SW 1271 (cell line): ENCODE measurements at regions not wholly inside any gene's neighbourhood (a gene's known extent, or its start where the extent isn't known, plus 50 kb on each side); places are given as distances from the start of the nearest gene placed in this dataset.

Source experiments
- DNase-seq, 2 experiments: peaks; one replicate each; lab custom pipeline; 2025; lab: John Stamatoyannopoulos, UW

DNA sequence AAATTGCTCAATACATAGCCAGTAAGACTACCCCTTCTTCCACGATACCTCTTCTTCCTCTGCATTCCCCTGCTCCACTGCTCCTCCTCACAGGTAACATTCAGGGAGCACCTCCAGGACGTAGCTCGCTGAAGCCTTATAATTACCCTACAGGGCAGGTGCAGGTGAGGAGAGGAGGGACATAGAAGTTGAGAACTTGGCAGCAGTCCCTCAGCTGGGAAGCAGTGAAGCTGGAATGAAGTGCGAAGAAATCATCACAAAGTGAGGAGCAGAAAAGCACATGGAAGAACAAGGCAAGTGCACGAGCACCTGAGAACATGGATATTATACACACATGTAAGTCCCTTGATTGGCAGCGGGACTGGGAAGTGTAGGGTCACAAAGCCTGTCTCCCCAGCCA lies 118.2 kb downstream of the HSD17B3 start:
- no peak for DNase-seq

DNA sequence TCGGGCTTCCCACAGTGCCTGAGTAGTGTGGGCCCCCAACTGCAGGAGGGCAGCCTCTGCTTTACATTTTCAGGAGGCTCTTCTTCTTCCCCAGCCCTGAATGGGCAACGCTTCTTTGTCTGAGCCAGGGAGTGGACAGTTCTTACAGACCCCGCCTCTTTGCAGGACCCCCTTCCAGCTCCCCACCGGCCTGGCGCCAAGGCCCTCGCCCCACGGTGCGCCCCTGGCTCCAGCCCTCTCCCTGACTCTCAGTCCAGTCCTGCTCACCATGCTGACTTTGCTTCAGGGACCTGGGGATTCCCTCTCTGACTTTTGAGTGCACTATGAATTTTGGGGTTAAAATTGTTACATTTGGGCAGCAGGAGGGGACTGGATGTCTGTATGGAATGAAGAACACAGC lies 123.8 kb downstream of the HSD17B3 start:
- DNase-seq, result no peak

DNA sequence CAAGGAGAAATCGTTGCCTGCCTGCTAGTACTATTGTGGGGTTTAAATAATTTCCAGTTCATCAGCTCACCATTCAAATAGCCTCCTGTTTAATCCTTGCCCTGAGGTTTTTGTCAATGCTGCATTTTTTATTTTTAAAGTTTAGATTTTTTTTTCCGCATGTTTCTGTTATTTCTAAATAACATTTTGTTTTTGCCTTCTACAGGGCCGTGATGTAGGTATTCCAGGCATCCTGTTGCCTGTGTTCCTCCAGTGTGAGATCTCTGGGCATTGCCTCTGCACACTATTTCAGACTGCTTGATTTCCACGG lies 124.3 kb downstream of the HSD17B3 start:
- DNase-seq, result no peak

DNA sequence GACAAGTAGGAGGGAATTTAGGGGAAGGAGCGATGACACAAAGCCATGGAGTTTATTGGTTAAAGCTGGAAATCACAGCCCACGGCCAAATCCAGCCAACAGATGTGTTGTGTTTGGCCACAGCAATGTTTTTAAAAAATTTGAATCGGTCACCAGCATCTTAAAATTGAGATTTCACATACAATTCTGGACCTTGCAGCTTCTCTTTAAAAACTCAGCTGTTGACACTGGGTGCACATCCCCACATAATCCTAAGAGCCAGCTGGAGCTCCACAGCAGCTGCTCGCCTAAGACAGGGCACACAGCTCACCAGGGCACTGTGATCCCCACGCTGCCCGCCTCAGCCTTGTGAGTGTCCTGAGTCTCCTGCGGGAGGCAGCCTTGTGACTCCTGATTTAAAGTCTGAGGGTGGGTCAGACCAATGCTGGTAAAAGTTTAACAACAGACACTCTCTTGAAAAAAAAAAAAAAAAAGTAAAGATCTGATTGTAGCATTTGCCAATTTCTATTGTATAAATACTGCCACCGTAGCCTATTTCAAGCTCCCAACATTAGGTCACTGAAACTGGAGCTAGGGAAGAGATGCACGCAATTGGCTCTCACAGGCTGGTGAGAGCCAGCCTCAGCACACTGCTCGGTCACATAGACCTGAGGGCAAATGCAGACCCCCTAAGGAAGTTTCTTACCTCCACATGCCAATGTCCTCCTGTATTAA lies 124.8 kb downstream of the HSD17B3 start:
- DNase-seq, result no peak

DNA sequence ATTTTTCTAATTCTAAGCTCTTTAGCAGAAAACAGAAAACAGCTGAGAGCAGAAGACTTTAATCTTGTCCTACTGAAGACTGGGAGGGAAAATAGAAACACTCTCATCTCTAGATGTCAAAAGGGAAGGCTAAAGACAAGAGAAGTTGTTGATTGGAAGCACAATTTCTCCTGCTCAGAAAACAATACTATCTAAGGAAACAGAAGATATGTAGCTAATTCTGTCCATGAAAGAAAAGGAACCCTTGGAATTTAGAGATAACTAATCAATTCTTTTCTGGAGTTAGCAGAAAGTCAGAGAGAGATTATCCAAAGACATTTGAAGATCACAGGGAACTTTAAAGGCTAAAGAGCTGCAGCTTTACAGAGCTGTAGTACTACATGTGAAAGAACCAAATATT lies 126.2 kb downstream of the HSD17B3 start:
- no peak for DNase-seq

DNA sequence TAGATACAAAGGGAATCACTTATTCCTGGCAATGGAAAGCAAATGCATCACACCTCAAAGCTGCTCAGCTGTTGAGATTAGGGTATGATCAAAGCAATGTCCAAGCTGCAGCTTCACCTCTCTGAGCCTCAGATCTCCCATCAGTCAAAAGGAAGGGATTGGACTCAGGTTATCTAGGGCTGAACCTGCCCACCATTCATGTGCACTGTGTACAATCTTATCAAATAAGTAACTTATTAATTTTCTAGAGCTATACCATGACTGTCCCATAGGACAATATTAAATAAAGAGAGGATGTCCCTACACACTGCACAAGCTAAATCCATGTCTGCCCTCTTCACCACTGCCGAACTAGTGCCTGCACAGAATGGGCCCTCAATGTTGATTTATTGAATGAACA lies 127.0 kb downstream of the HSD17B3 start:
- DNase-seq, result no peak

DNA sequence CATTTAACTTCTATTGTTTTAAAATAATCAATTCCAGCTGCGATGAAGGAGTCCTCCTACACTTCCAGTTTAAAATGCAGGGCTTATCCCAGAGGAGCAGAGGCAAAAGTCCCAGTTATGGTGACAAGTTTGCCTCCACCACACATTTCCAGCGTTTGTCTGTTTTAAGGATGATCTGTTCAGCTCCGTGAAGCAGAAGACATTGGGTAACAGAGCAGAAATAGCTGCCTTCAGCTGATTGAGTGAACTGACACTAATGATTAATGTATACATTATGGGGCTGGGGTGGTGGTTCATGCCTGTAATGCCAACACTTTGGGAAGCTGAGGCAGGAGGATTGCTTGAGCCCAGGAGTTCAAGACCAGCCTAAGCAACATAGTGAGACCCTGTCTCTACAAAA lies 127.6 kb downstream of the HSD17B3 start:
- no peak for DNase-seq

DNA sequence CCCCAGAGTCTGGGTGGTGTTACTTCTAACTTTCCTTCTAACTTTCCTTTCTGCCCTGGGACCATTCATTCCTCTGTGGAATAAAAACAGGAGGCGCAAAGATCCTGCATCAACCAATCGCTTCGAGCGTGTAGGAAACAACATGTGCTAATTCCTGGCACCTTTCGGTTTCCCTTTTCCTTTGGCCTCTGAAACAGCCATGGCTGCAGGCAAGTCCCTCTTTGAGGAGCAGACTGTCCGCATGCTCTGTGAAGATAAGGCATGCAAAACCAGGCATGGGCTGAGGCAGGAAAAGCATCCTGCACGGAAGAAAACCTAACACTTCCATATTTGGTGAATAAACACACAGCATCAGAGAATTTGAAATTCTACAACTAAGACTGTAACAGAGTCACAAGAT lies 128.3 kb downstream of the HSD17B3 start:
- no peak for DNase-seq

DNA sequence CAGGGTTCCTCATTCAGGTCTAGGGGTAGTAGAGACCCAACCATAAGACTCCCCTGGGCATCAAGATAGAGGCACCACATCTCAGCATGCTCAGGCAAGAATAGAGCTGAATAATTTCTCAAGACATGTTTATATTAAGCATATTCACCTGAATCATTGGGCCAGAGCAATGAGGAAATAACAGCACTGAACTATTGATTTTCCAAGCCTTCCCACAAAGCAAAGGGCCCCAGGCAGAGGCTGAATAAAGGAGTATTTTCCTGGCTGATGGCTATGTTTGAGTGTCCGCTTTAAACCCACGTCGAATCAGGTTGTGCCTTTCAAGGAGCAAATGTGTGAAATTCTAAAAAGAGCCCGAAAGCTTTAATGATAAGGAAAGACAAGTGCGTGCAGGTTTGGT lies 129.2 kb downstream of the HSD17B3 start:
- no peak for DNase-seq

DNA sequence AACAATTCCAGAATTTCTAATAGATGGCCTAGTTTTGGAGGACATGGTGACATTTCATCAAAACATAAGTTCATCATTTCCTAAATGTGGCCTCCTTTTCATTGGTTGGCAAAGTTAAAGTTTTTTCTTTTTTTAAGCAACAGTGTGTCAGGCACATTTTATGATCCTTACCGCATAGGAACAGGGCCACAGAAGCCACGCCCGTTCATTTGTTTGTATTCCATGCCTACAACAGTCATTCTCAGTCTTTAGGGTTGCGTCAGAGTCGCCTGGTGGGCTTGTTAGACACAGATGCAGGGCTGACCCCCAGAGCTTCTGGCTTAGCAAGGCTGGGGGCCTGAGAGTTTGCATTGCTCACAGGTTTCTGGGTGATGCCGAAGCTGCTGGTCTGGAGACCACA lies 130.2 kb downstream of the HSD17B3 start:
- DNase-seq, result no peak

DNA sequence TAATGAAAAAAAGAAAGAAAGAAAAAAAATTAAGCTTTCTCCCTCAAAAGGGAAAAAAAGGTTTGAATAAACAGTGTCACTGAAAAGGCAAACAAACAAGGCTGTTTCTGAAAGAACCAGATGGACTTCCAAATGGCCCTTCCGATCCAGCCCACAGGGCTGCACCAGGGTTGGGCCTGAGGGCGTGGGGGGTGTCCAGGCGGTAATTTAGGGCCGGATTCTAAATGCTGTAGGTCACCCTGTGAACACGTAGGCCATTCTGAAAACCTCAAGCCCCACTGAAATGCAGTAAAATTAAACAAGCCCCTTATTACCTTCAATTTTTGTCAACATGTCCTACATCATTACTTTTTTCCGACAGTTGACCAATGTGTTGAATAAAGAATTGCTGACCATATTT lies 132.1 kb downstream of the HSD17B3 start:
- DNase-seq, result no peak

DNA sequence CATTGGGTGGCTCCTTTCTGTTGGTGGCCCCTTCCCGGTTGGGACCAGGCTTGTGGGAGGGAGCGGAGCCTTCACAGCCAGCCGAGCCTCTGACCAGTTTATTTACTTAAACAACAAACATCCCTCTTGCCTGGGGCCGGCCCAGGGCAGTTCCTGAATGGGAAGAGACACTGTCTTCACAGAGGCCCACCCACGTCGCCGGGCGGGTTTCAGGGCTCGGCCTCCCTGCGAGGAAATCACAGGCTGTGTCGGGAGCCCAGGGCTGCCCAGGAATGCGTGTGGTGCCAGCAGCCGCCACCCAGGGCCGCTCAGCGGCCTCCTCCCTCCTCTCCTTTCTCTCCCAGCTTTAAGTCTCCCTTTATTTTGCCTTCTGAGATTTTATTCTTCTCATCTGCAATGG lies 132.5 kb downstream of the HSD17B3 start:
- no peak for DNase-seq

DNA sequence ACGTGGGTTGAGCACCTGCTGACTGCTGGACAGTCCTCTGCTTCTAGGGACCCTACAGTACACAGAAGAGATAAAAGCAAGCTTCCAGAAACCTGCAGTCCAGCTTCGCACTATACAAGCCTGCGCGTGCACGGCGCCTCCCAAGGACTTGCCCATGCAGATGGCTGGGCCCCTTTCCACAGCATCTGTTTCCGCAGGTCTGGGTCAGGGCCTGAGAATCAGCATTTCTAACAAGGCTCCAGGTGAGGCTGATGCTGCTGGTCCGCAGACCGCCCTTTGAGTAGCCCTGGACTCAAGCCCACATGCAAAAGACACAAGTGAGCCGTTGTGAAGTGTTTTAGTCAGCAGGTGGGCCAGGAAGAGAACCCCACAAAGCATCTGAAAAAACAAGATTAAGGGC lies 133.1 kb downstream of the HSD17B3 start:
- no peak for DNase-seq

DNA sequence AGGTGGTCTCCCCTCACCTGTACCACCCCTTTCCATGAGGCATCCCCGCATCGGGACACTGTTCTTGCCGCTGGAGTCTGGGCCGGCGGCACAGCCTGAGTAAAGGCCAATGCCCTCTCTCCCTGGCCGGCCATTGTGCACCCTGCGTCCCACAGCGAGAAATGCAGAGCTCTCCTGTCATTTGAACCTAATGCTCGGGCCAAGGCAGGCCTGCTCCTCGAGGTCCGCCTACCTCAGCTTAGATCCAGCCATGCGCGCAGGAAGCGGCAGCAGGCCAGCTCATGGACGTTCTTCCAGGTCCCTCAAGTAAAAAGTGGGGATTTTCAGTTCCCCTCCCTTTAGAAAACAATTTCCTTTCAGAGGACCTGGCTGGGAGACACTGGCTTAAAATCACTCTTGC lies 135.0 kb downstream of the HSD17B3 start:
- DNase-seq, result no peak

DNA sequence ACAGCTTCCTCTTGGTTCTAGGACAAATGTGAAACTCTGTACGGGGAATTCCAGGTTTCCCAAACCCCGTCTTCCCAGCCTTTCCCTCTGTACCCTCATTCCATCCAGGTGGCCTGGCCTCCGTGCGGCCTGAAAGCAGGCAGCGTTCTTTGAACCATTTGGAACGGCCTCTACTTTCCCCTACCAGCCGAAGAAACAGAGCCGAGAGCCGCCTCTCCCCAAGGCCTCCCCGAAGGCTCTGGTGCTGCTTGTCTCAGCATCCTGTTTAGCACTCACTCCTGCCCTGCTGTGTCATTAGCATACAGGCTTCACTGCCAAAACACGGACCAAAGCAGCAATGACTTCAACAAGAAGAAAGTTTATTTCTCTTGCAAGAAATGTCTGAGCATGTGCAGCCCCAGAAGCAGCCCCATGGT lies 137.7 kb downstream of the HSD17B3 start:
- no peak for DNase-seq

DNA sequence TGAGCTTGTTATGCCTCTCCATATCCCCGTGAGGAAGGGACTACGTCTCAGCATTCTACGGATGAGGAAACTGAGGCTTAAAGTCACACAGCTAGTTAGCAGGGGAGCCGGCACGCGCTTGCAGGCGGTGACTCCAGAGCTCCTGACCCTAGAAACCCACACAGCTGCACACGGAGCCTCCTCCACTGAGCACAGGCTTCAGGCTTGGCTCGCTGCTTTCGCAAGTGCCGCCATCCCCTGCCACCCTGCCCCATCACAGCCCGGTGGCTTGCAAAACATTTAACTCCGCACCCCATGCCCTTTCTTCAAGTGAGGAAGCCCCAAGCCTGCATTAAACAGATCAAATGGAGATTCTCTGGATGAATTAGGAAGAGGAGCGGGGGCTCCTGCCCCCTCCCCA lies 138.3 kb downstream of the HSD17B3 start:
- no peak for DNase-seq

DNA sequence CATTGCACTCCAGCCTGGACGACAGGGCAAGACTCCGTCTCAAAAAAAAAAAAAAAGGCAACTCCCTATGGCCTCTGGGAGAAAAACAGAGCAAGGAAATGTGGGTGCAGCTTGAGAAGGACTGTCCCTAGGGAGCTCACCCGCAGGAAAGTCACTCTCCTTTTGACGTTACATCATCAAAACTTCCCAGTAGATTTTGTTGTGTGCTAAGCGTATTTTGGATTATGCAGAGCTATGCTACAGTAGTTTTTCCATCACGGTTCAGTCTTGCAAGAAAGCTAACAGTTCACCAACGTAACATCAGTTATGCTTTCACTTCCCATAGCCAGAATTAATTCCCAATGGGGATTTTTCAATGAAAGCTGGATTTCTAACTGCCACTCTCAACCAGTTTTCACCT lies 138.8 kb downstream of the HSD17B3 start:
- no peak for DNase-seq

DNA sequence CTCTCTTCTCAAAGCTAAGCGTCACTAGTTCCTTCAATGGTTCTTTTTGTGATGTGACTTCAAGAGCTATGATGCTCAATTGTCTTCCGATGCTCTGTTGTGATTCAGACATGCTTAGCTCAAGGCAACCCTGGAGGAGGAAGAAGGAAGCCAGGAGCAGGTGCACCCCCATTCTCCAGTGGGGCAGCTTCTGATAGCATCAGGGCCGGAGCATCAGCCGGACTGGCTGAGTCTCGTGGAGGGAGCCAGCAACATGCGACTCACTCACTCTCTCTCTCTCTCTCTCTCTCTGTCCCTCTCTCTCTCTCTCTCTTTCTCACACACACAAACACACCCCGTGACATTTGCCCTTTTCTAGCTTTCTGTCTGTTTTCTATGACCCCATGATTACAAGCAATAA lies 140.2 kb downstream of the HSD17B3 start:
- DNase-seq, result no peak

DNA sequence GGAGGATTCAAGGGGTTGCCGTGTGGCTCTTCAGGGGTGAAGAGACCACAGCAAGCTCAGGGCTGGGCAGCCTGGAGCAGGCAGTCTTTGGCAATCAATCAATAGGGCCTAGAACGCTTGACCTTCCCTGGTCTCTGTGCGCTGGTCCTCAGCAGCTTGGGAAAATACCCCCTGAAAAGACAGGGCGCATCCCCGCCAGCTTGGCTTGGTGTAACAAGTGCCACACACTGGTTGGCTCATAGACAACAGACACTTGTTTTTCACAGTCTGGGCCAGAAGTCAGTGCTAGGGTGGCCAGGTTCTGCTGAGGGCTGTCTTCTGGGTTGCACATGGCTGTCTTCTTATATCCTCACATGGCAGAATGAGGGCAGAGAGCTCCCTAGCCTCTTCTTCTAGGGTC lies 141.1 kb downstream of the HSD17B3 start:
- no peak for DNase-seq

DNA sequence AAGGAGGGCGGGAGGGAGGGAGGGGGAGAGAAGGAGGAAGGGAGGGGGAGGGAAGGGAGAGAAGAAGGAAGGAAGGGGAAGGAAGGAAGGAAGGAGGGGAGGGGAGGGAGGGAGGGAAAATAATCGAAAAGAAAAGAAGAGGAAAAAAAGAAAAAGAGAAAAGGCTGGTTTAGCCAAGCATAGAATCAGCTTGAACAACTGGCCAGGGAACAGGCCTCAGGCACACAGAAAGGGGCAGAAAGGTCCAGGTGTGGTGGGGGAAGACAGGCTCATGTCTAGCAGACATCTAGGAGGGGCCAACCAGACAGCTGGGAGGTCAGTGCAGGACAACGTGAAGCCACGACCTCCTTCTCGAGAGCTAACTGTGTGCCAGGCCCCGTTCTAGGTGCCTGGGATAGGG lies 141.8 kb downstream of the HSD17B3 start:
- DNase-seq, result no peak

DNA sequence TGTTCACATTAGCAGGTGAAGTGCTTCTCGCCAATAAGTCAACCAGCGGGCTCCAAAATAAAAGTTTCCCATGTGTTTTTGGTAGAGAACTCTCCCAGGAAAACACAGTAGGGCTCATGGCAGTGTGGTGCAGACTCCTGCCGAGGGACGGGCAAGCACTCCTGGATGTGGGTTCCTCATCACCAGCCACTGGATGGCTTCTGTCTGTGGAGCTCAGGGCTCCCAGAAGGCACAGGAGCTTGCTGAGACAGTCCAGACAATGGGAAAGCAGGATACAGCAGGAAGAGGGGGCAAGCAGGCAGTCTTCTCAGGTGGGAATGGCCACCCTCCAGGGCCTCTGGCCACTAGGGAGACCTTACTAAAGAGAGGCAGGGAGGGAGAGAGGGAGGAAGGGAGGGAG lies 142.4 kb downstream of the HSD17B3 start:
- DNase-seq, result no peak

DNA sequence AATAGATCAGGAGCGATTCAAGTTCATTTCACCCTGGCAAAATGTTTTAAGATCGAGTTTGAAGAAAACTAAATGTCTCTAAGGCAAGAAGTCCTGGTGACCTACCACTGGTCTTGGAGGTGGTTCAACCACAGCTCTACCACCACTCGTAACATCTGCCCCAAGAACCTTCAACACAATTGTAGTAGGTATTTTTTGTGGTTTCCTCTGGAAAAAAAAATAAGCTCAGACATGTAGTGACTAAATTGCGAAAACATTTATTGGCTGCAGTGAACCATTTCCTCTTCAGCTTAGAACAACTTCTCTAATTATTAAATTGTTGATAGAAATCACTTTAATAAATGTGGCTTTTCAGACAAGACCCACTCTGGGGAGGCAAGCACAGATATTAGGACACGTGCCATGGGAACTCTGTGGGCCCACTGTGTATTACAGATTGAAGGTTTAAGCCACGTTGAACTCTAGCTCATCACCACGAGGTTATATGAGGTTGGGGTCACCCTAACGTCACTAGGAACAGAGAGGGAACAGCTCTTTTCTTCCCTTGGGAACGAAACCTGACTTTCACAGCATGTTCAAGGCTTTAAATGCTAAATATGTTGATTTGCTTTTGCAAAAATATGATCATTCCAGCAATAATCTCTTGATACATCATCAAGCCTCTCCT lies 142.9 kb downstream of the HSD17B3 start:
- no peak for DNase-seq

DNA sequence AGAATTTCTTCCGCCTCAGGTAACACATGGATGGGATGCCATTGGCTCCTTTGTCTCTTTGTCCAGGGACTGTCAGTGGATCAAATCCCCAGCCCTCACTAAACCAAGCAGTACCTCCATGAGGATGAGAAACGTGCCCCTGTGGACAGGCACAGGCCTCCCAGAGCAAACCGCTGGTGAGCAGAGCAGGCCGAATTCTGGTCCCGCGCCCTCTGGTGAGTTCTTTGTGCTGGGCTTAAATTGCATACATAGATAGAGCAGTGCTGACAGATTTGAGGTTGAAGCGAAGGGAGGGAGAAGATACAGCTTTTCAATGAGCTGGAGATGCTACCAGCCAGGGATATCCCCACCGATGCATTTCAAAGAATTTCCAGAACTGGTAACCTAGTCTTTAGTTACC lies 143.8 kb downstream of the HSD17B3 start:
- no peak for DNase-seq

DNA sequence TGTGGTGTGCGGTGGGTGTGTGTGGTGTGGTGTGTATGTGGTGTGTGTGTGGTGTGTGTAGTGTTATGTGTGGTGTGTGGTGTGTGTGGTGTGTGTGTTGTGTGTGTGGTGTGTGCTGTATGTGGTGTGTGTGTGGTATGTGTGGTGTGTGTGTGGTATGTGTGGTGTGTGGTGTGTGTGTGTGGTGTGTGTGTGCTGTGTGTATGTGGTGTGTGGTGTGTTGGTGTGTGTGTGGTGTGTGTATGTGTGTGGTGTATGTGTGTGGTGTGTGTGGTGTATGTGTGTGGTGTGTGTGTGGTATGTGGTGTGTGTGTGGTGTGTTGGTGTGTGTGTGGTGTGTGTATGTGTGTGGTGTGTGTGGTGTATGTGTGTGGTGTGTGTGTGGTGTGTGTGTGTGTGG lies 144.3 kb downstream of the HSD17B3 start:
- no peak for DNase-seq
